ENCODE measurements at regions not wholly inside any gene's neighbourhood (a gene's known extent, or its start where the extent isn't known, plus 50 kb on each side); places are given as distances from the start of the nearest gene placed in this dataset.

DNA sequence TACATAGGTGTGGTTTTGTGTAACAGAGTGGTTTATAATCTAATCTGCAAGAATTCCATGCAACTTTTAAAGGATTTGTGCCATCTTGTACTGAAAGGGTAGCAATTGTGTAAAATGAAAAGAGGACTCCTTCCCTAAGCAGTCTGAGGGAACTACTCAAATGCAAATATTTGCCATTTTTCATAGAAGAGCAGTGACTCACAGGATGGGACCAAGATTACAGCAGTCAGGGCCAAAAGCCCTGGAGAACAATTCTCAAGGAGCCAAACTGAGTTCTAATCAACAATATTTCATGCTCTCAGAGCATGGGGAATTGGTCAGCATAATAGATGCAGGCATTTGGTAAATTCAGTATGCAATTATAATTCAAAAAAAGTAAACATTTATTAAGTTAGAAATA, 495.8 kb downstream of the CHSY3 start:
- Histone ChIP-seq H3K23ac (ENCODE audit: insufficient read length, low read depth, low read length) (no peak overlapping the region), H4K8ac (replicated peaks; ENCODE audit: insufficient read length, low read depth, low read length) (no peak overlapping the region), H4K5ac (ENCODE audit: insufficient read length, low read depth, low read length) (no peak overlapping the region), H4K91ac (ENCODE audit: insufficient read length, low read depth, low read length) (no peak overlapping the region), H4K20me1 (ENCODE audit: control insufficient read depth, insufficient read depth, insufficient read length) (no peaks in the 10 kb centered on the region), H3K9ac (ENCODE audit: extremely low read depth, insufficient read length, low read length) (no peak overlapping the region), H3K27me3 (ENCODE audit: insufficient read depth, low read length) (no peaks in the 10 kb centered on the region), H3K4me1 (ENCODE audit: insufficient read depth, low read length) (peaks cover 2% of the 10 kb centered on the region; the same call in 1 of the 2 replicates), H3K4me2 (ENCODE audit: insufficient read depth, insufficient read length, low read length) (no peak overlapping the region), H2BK20ac (ENCODE audit: low read depth, low read length, poor library complexity, severe bottlenecking) (no peak overlapping the region), H3K56ac (ENCODE audit: insufficient read length, low read depth, low read length) (no peak overlapping the region), H3K18ac (ENCODE audit: insufficient read length, low read depth, low read length) (no peak overlapping the region), H3K79me1 (ENCODE audit: insufficient read depth, low read depth, low read length, poor library complexity, severe bottlenecking) (no peaks in the 10 kb centered on the region), H2AK5ac (ENCODE audit: insufficient read length, low read length) (no peak overlapping the region), H2BK120ac (ENCODE audit: low read depth, low read length, poor library complexity, severe bottlenecking) (no peak overlapping the region), H3K27ac (ENCODE audit: insufficient read length, low read depth, low read length) (no peak overlapping the region), H2BK12ac (ENCODE audit: insufficient read length, low read depth, low read length) (no peak overlapping the region), H3K4ac (ENCODE audit: low read depth, low read length) (no peak overlapping the region), H3K9me3 (ENCODE audit: control insufficient read depth, low read depth, low read length) (no peaks in the 10 kb centered on the region), H3T11ph (ENCODE audit: low read length) (no peak overlapping the region), H2AFZ (ENCODE audit: low read length) (no peak overlapping the region), H3K14ac (ENCODE audit: insufficient read depth, low read length) (no peak overlapping the region), H2BK15ac (ENCODE audit: low read depth, low read length) (no peak overlapping the region), H3K23me2 (ENCODE audit: insufficient read length, low read depth, low read length, poor library complexity, severe bottlenecking) (no peaks in the 10 kb centered on the region), H3K79me2 (ENCODE audit: insufficient read depth, low read length) (no peaks in the 10 kb centered on the region), H2BK5ac (ENCODE audit: insufficient read length, low read length) (no peak overlapping the region)
- TF ChIP-seq CTCF (conservative IDR thresholded peaks at IDR 0.05): no peak
- no peaks in the 10 kb centered on the region; the same call in none of the 2 replicates for H3K27me3 Mint-ChIP-seq (ENCODE audit: low read depth)
- H3K27ac Mint-ChIP-seq: no peak overlapping the region
- H3K36me3 Mint-ChIP-seq (ENCODE audit: insufficient read depth in 1 of 3, low read depth in 3 of 3): peaks cover 2 to 7% (median 3%) of the 10 kb centered on the region in 3 experiments; a peak in 3 of 7 replicates
- peaks cover 4 to 5% of the 10 kb centered on the region in 2 experiments; a peak in 4 of 5 replicates for H3K9me3 Mint-ChIP-seq
- H3K4me1 Mint-ChIP-seq: peaks cover 23% of the 10 kb centered on the region in 2 experiments
- no peak for DNase-seq
- H3K4me3 Mint-ChIP-seq: no peak overlapping the region
